H7 (cell line): ENCODE measurements at regions not wholly inside any gene's neighbourhood (a gene's known extent, or its start where the extent isn't known, plus 50 kb on each side); places are given as distances from the start of the nearest gene placed in this dataset.

Experiments
- DNase-seq: peaks from one replicate; pipeline ENCODE4 v3.0.0; 2012
- H3K27me3 ChIP-seq: 2 replicates; pipeline ENCODE4 v1.6.0; 2011; ENCODE audit warnings: mild to moderate bottlenecking, low read length; ENCODE audit not compliant: control insufficient read depth, insufficient read depth
- H3K36me3 ChIP-seq: replicated peaks from 2 replicates; pipeline ENCODE4 v1.5.1; 2011; ENCODE audit warnings: low read length; ENCODE audit not compliant: control insufficient read depth, insufficient read depth
- H3K4me3 ChIP-seq: 2 replicates; pipeline ENCODE4 v1.5.1; 2011; ENCODE audit warnings: low read depth, mild to moderate bottlenecking, control low read depth, low read length, moderate library complexity; ENCODE audit not compliant: insufficient read depth

DNA sequence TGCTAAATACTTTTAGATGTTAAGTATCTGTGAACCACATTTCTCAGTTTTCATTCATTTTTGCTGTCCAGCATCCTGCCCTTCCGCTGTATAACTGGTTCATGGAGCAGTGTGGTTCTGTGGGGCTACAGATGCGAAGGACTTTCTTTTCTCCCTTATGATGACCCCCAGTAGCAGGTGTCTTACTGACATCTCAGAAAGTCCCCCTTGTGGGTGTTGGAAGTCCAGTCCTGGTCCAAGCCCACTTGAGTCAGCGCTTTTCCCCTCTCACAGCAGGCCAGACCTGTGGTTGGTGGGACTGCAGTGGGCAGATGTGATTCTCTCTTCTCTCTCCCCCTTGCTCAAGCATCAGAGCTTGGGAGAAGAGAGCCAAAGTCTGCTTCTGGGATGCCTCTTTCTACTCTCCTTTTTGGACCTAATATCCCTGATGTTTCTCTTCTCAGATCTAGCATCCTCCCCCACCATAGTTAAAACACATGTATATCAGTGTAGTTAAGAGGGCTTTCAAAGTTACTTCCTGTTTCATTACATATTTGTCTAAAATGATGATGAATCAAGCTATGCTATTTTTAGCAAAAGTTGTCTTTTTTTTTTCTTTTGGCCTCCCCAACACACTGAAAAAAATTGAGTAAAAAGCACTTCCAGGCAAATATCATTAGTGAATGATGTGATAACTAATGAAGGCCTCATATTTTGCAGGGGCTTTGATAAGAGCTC is 119.5 kb upstream of the ZNF618 start:
- H3K4me3 ChIP-seq, result no peak overlapping the region
- DNase-seq, result no peak
- H3K27me3 ChIP-seq, result 0 out of 2 replicates have a peak, but pooled peaks cover 2% of the 10 kb centered on the region
- no peaks in the 10 kb centered on the region for H3K36me3 ChIP-seq

- H3K27me3 ChIP-seq, result no peaks in the 10 kb centered on the region; the same call in 1 of the 2 replicates
- no peaks in the 10 kb centered on the region for H3K36me3 ChIP-seq
- H3K4me3 ChIP-seq, result no peak overlapping the region
- DNase-seq, result no peak
Observed at GRCh38 chr9:113763429-113763828, 112.7 kb upstream of the ZNF618 start.

- no peak for DNase-seq
- Histone ChIP-seq H3K36me3 (no peaks in the 10 kb centered on the region), H3K27me3 (no peaks in the 10 kb centered on the region; the same call in 1 of the 2 replicates), H3K4me3 (no peak overlapping the region)
Observed at GRCh38 chr9:113764572-113764971, 111.5 kb upstream of the ZNF618 start.

DNA sequence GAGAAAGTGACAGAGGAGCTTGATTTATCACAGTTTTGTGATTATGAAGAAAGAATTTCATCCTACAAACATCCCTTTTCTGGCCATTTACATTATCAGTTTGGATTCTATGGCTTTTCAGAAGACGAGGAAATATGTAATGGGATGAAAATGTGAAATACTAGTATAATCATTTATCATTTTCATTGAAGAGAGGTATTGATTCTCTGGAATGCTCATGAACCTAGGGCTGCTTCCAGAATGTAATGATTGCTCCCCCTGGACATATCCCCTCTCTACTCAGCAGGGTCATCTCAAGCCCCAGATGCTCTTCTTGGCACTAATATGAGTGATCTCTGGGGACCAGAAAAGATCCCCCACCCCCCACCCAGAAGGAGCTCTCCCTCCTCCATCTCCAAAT is 106.7 kb upstream of the ZNF618 start:
- no peaks in the 10 kb centered on the region for H3K36me3 ChIP-seq
- no peak overlapping the region for H3K4me3 ChIP-seq
- H3K27me3 ChIP-seq, result no peaks in the 10 kb centered on the region; the same call in 1 of the 2 replicates
- DNase-seq, result no peak

DNA sequence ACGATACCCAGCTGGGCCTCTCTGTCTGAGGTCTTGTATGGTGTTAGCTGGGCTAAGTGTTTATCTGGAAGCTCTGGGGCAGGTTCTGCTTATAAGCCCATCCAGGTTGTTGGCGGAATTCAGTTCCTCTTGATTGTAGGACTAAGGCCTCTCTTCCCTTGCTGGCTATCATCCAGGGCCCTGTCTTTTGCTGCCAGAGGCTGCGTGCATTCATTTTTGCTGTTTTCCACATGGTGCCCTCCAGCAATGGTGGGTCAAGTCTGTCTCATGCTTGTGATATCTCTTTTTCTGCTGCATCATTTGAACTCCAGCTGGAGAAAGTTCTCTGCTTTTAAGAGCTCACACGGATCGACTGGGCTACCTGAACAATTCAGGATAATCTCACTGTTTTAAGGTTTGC is 105.7 kb upstream of the ZNF618 start:
- Histone ChIP-seq H3K36me3 (no peaks in the 10 kb centered on the region), H3K4me3 (no peak overlapping the region), H3K27me3 (no peaks in the 10 kb centered on the region; the same call in 1 of the 2 replicates)
- no peak for DNase-seq

DNA sequence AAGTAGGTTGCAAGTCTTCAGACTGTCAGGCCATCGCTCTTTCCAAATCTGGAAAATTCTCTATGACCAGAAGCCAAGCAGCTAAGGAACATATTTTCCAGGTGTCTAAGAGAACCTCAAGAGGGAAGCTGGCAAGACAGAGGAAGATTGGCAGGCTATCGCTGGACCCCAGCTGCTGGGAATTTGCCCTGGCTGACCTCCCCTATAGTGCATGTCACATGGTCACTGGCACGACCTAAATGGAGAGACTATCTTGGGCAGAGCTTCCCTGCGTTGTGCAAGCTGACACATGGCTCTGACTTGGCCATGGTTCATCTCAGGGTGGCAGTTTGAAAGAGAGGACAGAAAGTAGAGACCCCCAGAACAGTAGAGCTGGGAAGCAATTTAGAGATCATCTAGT is 104.9 kb upstream of the ZNF618 start:
- Histone ChIP-seq H3K36me3 (no peaks in the 10 kb centered on the region), H3K27me3 (no peaks in the 10 kb centered on the region; the same call in 1 of the 2 replicates), H3K4me3 (no peak overlapping the region)
- DNase-seq, result no peak

DNA sequence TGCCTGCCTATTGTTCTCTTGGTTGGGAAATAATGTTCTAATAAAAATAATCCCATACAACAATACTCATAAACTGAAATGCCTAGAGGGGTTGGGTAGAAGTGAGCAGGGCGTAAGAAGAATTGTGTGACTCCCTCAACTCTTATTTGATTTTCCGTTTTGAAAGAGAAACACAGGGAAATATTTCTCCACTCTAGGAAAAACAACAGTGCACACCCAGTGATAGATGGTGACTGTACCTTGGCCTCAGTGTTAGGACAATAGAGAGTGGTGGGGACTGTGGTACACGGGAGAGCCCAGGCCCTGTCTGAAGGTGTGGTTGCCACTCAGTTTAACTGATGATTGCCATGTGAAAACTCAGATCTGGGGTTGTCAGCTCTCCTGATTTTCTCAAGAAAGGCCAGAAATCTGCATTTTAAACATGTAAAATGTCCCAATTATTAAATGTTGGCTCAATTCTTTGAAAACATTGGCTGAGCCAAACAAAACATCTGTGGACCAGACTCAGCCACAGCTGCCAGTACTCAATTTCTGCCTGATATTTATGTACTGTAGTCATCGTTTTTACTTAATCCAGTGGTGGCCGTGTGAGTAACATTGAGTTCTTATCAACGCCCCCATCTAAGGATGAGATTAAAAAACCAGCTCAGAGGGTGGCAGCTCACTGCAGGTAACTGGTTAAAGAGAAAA is 103.8 kb upstream of the ZNF618 start:
- Histone ChIP-seq H3K36me3 (no peaks in the 10 kb centered on the region), H3K27me3 (no peaks in the 10 kb centered on the region; the same call in 1 of the 2 replicates)
- no peak for DNase-seq

DNA sequence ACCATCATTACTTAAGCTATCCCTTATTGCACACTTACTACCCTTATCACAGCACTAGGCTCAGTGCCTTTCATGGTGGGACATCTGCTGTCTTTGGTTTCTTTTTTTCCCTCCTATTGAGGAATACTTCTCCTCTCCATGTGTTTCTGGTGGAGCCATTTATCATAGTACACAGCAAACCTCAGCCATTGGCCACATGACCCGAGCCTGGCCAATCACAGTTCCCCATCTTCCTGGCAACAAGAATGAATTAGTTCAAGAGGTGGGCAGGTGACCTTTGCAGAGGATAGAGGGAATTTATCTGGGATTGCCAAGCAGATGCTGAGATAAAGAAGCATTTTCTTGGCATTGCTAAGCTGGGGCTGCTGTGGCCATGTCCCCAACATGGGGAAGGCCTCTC is 101.1 kb upstream of the ZNF618 start:
- Histone ChIP-seq H3K27me3 (no peaks in the 10 kb centered on the region), H3K36me3 (no peaks in the 10 kb centered on the region), H3K4me3 (no peak overlapping the region)
- DNase-seq, result no peak

More for the DNA sequence above, 103.8 kb upstream of the ZNF618 start:
- no peak overlapping the region for H3K4me3 ChIP-seq

- Histone ChIP-seq H3K27me3 (no peaks in the 10 kb centered on the region), H3K4me3 (no peak overlapping the region), H3K36me3 (no peaks in the 10 kb centered on the region)
- DNase-seq, result no peak
Observed at GRCh38 chr9:113775749-113776148, 100.4 kb upstream of the ZNF618 start.

- no peak for DNase-seq
Observed at GRCh38 chr9:113776194-113776593, 99.9 kb upstream of the ZNF618 start.

DNA sequence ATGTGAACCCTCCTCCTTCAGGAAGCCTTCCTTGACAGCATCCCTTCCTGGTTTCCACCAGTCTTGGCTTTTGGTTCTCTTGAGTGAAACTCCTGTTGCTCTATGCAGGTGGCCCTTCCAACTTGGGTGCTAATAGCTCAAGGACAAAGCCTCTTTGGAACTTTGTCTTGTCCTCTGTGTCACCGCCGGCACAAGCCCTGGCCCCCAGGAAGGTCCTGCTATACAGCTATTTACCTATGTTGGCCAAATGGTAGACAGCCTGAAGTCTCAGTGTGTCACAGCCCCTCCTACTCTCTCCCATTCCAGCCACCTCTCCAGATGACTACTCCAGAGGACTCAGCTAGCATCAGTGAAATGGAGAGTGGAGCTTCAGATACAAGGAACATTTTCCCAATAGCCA is 94.7 kb upstream of the ZNF618 start:
- Histone ChIP-seq H3K27me3 (no peaks in the 10 kb centered on the region; the same call in 1 of the 2 replicates), H3K36me3 (no peaks in the 10 kb centered on the region), H3K4me3 (no peak overlapping the region)
- no peak for DNase-seq

More at GRCh38 chr9:113776194-113776593, 99.9 kb upstream of the ZNF618 start:
- Histone ChIP-seq H3K4me3 (no peak overlapping the region), H3K27me3 (no peaks in the 10 kb centered on the region), H3K36me3 (no peaks in the 10 kb centered on the region)

DNA sequence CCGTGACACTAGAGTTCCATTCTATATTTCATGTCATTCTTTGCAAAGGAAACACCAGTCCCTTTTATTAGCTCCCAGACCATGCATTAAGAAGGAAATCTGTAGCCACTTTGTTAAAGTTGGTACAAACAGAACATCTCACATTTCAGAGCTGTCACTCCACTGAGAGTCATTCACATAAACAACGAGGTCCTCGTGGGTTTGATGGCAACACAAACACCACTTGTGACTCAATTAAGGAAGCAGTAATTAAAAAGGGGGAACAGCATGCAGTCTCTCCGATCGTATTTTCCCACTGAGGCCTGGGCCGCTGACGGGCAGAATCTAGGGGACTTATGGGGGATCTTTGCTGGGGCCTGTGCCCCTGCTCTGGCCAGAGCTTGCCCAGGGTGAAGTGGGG is 94.2 kb upstream of the ZNF618 start:
- Histone ChIP-seq H3K36me3 (no peaks in the 10 kb centered on the region), H3K27me3 (no peaks in the 10 kb centered on the region; the same call in 1 of the 2 replicates)
- no peak for DNase-seq

DNA sequence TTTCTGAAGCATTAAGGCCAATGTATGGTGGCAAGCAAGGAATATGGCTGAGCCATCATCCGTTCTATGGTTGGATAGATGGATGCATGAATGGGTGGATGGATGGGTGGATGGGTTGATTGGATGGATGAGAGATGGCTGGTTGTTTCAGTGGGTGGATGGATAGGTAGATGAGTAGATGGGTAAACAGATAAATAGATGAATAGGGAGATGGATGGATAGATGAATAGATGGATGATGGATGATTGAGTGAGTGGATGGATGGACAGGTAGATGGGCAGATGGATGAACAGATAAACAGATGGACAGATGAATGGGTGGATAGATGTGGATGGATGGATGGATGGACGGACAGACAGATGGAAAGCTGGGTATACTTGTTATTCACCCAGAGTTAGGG is 92.6 kb upstream of the ZNF618 start:
- no peak for DNase-seq
- Histone ChIP-seq H3K4me3 (no peak overlapping the region), H3K36me3 (no peaks in the 10 kb centered on the region), H3K27me3 (no peaks in the 10 kb centered on the region; the same call in 1 of the 2 replicates)

More for the DNA sequence above, 94.2 kb upstream of the ZNF618 start:
- H3K4me3 ChIP-seq, result no peak overlapping the region

- no peak for DNase-seq
- Histone ChIP-seq H3K36me3 (no peaks in the 10 kb centered on the region), H3K4me3 (no peak overlapping the region), H3K27me3 (no peaks in the 10 kb centered on the region; the same call in 1 of the 2 replicates)
Observed at GRCh38 chr9:113785334-113785733, 90.8 kb upstream of the ZNF618 start.

DNA sequence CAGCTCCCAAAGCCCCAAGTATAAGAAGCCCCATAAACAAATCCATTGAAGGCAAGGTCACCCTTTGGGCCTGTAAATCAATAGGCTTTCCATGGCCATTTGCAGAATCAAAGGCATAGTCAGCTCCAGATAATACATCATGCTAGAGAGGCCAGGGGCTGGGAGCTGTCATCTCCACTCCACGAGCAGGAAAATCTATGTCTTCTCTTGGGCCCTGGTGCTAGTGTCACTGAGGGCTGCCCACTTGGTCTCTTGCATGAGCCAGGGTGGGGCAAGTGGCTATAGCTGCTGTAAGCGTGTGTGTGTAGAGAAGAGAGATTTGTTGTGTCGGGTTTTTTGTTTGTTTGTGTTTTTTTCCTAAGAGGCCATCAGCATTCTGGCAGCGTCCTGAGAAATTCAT is 90.0 kb upstream of the ZNF618 start:
- H3K36me3 ChIP-seq, result no peaks in the 10 kb centered on the region
- H3K4me3 ChIP-seq, result no peak overlapping the region
- DNase-seq, result no peak
- H3K27me3 ChIP-seq, result no peaks in the 10 kb centered on the region; the same call in 1 of the 2 replicates
